Transverse colon (tissue), 4 donors: ENCODE measurements at regions not wholly inside any gene's neighbourhood (a gene's known extent, or its start where the extent isn't known, plus 50 kb on each side); places are given as distances from the start of the nearest gene placed in this dataset.

Source experiments
- EP300 ChIP-seq: sonication (generic); formaldehyde crosslinking; IDR thresholded peaks from one replicate; pipeline ENCODE4 v1.6.1; 2017; ENCODE audit warnings: antibody characterized with exemption, low read depth
- POLR2A ChIP-seq: fragments of 450-650 bp; IDR thresholded peaks from one replicate; pipeline ENCODE4 v1.6.1; 2016; ENCODE audit warnings: antibody characterized with exemption, mild to moderate bottlenecking, moderate library complexity
- POLR2AphosphoS5 ChIP-seq, 3 donors: sonication (generic); formaldehyde crosslinking; IDR thresholded peaks; one replicate each; pipeline ENCODE4 v1.6.1; 2016; ENCODE audit warnings: antibody characterized with exemption in 3 of 3
- TF ChIP-seq, protein P1 (sequence below), 5 experiments: fragments of 200-600 bp in 3 of 5; fragments of 450-650 bp in 2 of 5; sonication (generic) in 3 of 5; IDR thresholded peaks; 1 replicate in 2 of 5; 2 replicates in 3 of 5; pipeline ENCODE4 v1.5.1; 2016 to 2017; ENCODE audit warnings: antibody characterized with exemption in 5 of 5, inconsistent platforms in 3 of 5, mild to moderate bottlenecking in 2 of 5, moderate library complexity in 1 of 5

DNA sequence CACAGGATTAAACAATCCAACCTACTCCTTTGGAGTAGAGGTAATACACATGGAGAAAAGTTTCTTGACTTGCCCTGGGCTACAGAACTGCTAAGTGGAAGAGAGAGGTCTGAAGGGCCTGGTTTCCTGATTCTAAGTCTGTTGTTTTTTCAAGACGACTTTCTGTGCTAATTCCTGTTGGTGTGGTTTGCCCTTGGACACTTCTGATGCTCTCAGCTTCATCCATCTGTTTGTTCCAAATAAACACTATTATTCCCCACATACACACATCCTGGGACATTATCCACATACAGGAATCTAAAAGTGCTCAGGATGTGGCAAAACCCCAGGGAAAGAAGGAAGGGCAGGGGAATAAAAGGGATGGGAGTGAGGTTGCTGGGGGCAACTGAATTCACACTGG, 393.5 kb upstream of the TBL1XR1 start:
- TF ChIP-seq, protein P1, sequence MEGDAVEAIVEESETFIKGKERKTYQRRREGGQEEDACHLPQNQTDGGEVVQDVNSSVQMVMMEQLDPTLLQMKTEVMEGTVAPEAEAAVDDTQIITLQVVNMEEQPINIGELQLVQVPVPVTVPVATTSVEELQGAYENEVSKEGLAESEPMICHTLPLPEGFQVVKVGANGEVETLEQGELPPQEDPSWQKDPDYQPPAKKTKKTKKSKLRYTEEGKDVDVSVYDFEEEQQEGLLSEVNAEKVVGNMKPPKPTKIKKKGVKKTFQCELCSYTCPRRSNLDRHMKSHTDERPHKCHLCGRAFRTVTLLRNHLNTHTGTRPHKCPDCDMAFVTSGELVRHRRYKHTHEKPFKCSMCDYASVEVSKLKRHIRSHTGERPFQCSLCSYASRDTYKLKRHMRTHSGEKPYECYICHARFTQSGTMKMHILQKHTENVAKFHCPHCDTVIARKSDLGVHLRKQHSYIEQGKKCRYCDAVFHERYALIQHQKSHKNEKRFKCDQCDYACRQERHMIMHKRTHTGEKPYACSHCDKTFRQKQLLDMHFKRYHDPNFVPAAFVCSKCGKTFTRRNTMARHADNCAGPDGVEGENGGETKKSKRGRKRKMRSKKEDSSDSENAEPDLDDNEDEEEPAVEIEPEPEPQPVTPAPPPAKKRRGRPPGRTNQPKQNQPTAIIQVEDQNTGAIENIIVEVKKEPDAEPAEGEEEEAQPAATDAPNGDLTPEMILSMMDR (IDR thresholded peaks at IDR 0.05) = no peak
- TF ChIP-seq POLR2AphosphoS5 (IDR thresholded peaks at IDR 0.05) (no peak), POLR2A (no peak), EP300 (no peak)
